WI38 (cell line): ENCODE measurements at regions not wholly inside any gene's neighbourhood (a gene's known extent, or its start where the extent isn't known, plus 50 kb on each side); places are given as distances from the start of the nearest gene placed in this dataset.

Experiments used
- H3K4me3 ChIP-seq: 2 replicates; pipeline ENCODE4 v1.5.1; 2011; ENCODE audit warnings: low read depth, mild to moderate bottlenecking, control low read depth, low read length
- CTCF ChIP-seq: IDR thresholded peaks from 2 replicates; pipeline ENCODE4 v1.5.1; 2012; ENCODE audit warnings: low read depth, mild to moderate bottlenecking, control low read depth, low read length

DNA sequence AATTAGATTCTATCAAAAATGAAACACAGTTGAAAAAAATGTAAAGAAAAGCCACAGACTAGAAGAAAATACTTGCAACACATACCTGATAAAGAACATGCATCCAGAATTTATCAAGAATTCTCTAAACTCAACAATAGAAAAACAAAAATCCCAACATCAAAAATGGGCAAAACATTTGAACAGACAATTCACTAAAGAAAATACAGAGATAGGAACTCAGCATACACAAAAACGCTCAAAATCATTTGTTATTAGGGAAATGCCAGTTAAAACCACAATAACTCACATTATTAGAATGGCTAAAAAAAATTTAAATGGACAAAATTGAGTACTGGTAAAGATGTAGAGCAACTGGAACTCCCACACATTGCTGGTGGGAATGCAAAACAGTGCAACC is 311.0 kb upstream of the PRDM1 start:
- no peak for TF ChIP-seq CTCF
- H3K4me3 ChIP-seq, result no peak overlapping the region

DNA sequence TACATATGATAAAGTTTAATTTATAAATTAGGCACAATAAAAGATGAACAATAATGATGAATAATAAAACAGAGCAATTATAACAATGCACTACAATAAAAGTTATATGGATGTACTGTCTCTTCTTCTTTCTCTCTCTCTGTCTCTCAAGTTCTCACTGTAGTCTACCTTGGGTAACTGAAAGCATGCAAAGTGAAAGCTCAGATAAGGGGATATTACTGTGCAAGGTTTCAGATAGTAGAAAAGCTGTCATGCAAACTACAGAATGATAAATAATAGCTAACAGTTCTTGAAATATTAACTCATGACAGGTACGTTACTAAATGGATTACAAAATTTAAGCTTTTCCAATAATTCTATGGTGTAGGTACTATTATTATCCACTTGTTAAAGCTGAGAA is 311.9 kb upstream of the PRDM1 start:
- no peak for TF ChIP-seq CTCF
- no peak overlapping the region for H3K4me3 ChIP-seq

DNA sequence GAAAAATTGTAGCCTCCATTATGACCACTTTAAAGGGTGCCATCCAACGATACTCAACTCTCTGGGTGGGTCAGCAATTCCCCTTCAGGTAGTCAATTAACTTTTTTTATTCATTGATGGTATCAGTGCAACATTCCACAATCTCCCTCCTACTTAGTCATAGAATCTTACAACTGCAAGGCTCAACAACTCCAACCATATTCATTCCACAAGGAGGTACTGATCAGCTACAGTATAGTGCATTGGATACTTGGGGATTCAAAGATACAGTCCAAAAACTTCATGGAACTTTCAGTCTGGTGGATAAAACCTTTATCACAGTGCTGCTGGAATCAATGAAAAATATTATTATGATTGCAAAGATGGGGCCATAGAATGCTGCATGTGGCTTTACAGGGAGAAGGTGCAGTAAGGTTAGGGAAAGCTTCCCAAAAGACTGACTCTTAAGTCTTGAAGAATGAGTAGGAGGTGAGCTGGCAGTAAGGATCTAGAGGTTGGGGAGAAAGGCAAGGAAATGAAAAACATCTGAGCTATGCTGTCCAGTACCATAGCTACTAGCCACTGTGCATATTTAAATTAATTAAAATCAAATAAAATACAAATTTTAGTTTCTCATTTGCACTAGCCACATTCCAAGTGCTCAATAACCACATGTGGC is 314.7 kb upstream of the PRDM1 start:
- no peak overlapping the region for H3K4me3 ChIP-seq
- TF ChIP-seq CTCF, result no peak

GRCh38 chr6:105769987-105770386 is 316.1 kb upstream of the PRDM1 start:
- no peak overlapping the region for H3K4me3 ChIP-seq
- TF ChIP-seq CTCF, result no peak

DNA sequence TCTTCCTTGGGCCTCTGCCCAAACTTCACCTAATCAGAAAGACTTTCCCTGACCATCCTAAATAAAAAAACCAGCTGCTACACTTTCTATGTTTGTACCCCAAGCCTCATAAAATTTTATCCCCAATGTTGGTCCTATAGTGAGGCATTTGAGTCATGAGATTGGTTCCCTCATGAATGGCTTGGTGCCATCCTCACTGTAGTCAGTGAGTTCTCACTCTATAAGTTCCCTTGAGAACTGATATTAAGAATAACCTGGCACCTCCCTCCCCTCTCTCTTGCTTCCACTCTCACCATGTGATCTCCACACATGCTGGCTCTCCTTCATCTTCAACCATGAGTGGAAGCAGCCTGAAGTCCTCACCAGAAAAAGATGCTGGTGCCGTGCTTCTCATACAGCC is 316.9 kb upstream of the PRDM1 start:
- no peak overlapping the region for H3K4me3 ChIP-seq
- TF ChIP-seq CTCF, result no peak

- H3K4me3 ChIP-seq, result no peak overlapping the region
- TF ChIP-seq CTCF, result no peak
These were observed 318.6 kb upstream of the PRDM1 start for GRCh38 chr6:105767541-105767940.

DNA sequence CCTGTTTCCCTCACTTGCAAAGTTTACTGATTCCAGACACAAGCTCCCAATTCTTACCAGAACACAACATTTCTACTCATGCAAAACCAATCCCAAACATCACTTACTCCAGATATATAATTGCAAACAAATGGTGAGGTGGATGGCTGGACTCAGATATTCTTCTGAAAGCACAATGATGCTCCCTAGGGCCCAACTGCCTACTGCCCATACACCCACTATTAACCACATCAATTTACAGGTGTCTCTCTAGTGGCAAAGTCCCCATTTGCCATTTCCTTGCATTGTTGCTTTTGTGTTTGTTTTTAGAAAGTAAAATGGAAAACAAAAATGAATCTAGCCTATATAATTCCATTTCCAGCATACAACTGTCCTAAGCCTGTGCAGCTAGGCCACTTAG is 320.9 kb upstream of the PRDM1 start:
- H3K4me3 ChIP-seq, result no peak overlapping the region
- no peak for TF ChIP-seq CTCF
